ENCODE measurements at regions not wholly inside any gene's neighbourhood (a gene's known extent, or its start where the extent isn't known, plus 50 kb on each side); places are given as distances from the start of the nearest gene placed in this dataset.

- Histone ChIP-seq H3K27ac (ENCODE audit: low read depth, low read length) (no peak overlapping the region), H3K4me1 (ENCODE audit: control insufficient read depth, insufficient read depth, low read length) (peaks cover 17% of the 10 kb centered on the region; the same call in 1 of the 2 replicates), H3K9me3 (ENCODE audit: control insufficient read depth, insufficient read depth, low read depth, low read length) (no peaks in the 10 kb centered on the region), H3K36me3 (ENCODE audit: control insufficient read depth, insufficient read depth, low read length) (no peaks in the 10 kb centered on the region), H3K4me3 (ENCODE audit: low read depth, low read length) (no peak overlapping the region), H3K9ac (ENCODE audit: low read length) (no peak overlapping the region), H3K27me3 (ENCODE audit: control insufficient read depth, insufficient read depth, low read length) (no peaks in the 10 kb centered on the region)
Observed at GRCh38 chr12:91579516-91580263, 397.1 kb upstream of the DCN start.

GRCh38 chr12:91577586-91578539 lies 395.2 kb upstream of the DCN start:
- Histone ChIP-seq H3K4me1 (ENCODE audit: control insufficient read depth, insufficient read depth, low read length) (peaks cover 12% of the 10 kb centered on the region; the same call in 1 of the 2 replicates), H3K4me3 (ENCODE audit: low read depth, low read length) (no peak overlapping the region), H3K9me3 (ENCODE audit: control insufficient read depth, insufficient read depth, low read depth, low read length) (no peaks in the 10 kb centered on the region), H3K9ac (ENCODE audit: low read length) (no peak overlapping the region), H3K36me3 (ENCODE audit: control insufficient read depth, insufficient read depth, low read length) (no peaks in the 10 kb centered on the region), H3K27ac (ENCODE audit: low read depth, low read length) (no peak overlapping the region), H3K27me3 (ENCODE audit: control insufficient read depth, insufficient read depth, low read length) (no peaks in the 10 kb centered on the region)

- Histone ChIP-seq H3K9me3 (ENCODE audit: control insufficient read depth, insufficient read depth, low read depth, low read length) (no peaks in the 10 kb centered on the region), H3K27ac (ENCODE audit: low read depth, low read length) (no peak overlapping the region), H3K27me3 (ENCODE audit: control insufficient read depth, insufficient read depth, low read length) (no peaks in the 10 kb centered on the region), H3K4me1 (ENCODE audit: control insufficient read depth, insufficient read depth, low read length) (0 out of 2 replicates have a peak, but pooled peaks cover 5% of the 10 kb centered on the region), H3K9ac (ENCODE audit: low read length) (no peak overlapping the region), H3K4me3 (ENCODE audit: low read depth, low read length) (no peak overlapping the region), H3K36me3 (ENCODE audit: control insufficient read depth, insufficient read depth, low read length) (no peaks in the 10 kb centered on the region)
Observed at GRCh38 chr12:91576432-91576831, 393.8 kb upstream of the DCN start.

GRCh38 chr12:91575630-91576029 lies 393.0 kb upstream of the DCN start:
- Histone ChIP-seq H3K4me1 (ENCODE audit: control insufficient read depth, insufficient read depth, low read length) (0 out of 2 replicates have a peak, but pooled peaks cover 5% of the 10 kb centered on the region), H3K9me3 (ENCODE audit: control insufficient read depth, insufficient read depth, low read depth, low read length) (no peaks in the 10 kb centered on the region), H3K9ac (ENCODE audit: low read length) (no peak overlapping the region), H3K4me3 (ENCODE audit: low read depth, low read length) (no peak overlapping the region), H3K27me3 (ENCODE audit: control insufficient read depth, insufficient read depth, low read length) (no peaks in the 10 kb centered on the region), H3K27ac (ENCODE audit: low read depth, low read length) (no peak overlapping the region), H3K36me3 (ENCODE audit: control insufficient read depth, insufficient read depth, low read length) (no peaks in the 10 kb centered on the region)

DNA sequence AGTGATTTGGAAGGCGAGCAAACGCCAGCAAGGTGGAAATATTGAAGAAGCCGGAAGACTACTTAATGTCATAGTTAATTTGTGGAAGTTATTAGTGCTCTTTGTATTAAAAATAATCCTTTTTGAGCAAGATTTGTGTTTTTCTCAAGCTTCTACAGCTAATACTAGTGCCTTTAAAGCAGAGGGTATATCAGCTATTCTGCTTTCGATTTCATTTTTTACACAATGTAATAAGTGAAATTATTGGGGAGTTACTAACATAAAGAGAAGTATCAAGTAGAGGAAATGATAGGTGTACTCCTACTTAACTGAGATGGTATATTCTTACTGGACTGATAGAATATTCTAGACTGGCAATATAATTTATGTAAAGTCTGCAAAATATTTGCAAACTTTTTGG lies 392.4 kb upstream of the DCN start:
- no peaks in the 10 kb centered on the region for H3K36me3 ChIP-seq (ENCODE audit: control insufficient read depth, insufficient read depth, low read length)
- H3K27me3 ChIP-seq (ENCODE audit: control insufficient read depth, insufficient read depth, low read length): no peaks in the 10 kb centered on the region
- H3K4me1 ChIP-seq (ENCODE audit: control insufficient read depth, insufficient read depth, low read length): 0 out of 2 replicates have a peak, but pooled peaks cover 5% of the 10 kb centered on the region
- H3K4me3 ChIP-seq (ENCODE audit: low read depth, low read length): no peak overlapping the region
- no peak overlapping the region for H3K9ac ChIP-seq (ENCODE audit: low read length)
- no peaks in the 10 kb centered on the region for H3K9me3 ChIP-seq (ENCODE audit: control insufficient read depth, insufficient read depth, low read depth, low read length)
- H3K27ac ChIP-seq (ENCODE audit: low read depth, low read length): no peak overlapping the region

DNA sequence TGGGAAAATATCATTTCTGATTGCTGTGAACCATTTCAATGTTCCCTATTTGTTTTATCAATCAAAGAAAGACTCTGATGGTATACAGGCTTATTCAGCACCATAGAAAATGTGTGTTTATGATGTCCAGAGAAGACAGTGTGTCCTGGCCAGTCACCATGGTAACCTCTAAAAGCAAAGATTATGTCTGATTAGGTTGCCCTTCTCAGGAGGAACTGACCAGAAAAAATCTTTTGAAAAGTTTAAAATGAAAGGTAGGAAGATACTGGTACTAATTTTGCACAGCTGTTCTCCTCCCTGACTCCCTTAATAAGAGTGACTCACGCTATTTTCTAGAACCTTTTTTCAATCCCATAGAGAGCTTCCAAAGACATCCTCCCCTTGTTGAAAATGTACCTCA lies 391.8 kb upstream of the DCN start:
- H3K9me3 ChIP-seq (ENCODE audit: control insufficient read depth, insufficient read depth, low read depth, low read length): no peaks in the 10 kb centered on the region

GRCh38 chr12:91572869-91573268 lies 390.3 kb upstream of the DCN start:
- H3K36me3 ChIP-seq (ENCODE audit: control insufficient read depth, insufficient read depth, low read length): no peaks in the 10 kb centered on the region
- H3K9ac ChIP-seq (ENCODE audit: low read length): no peak overlapping the region
- H3K27me3 ChIP-seq (ENCODE audit: control insufficient read depth, insufficient read depth, low read length): no peaks in the 10 kb centered on the region
- no peak overlapping the region for H3K4me3 ChIP-seq (ENCODE audit: low read depth, low read length)
- H3K9me3 ChIP-seq (ENCODE audit: control insufficient read depth, insufficient read depth, low read depth, low read length): no peaks in the 10 kb centered on the region
- no peaks in the 10 kb centered on the region for H3K4me1 ChIP-seq (ENCODE audit: control insufficient read depth, insufficient read depth, low read length)
- H3K27ac ChIP-seq (ENCODE audit: low read depth, low read length): no peak overlapping the region

More for the DNA sequence above, 391.8 kb upstream of the DCN start:
- H3K9ac ChIP-seq (ENCODE audit: low read length): no peak overlapping the region
- H3K36me3 ChIP-seq (ENCODE audit: control insufficient read depth, insufficient read depth, low read length): no peaks in the 10 kb centered on the region
- no peak overlapping the region for H3K4me3 ChIP-seq (ENCODE audit: low read depth, low read length)
- no peak overlapping the region for H3K27ac ChIP-seq (ENCODE audit: low read depth, low read length)
- no peaks in the 10 kb centered on the region for H3K27me3 ChIP-seq (ENCODE audit: control insufficient read depth, insufficient read depth, low read length)
- 0 out of 2 replicates have a peak, but pooled peaks cover 5% of the 10 kb centered on the region for H3K4me1 ChIP-seq (ENCODE audit: control insufficient read depth, insufficient read depth, low read length)

- Histone ChIP-seq H3K9me3 (ENCODE audit: control insufficient read depth, insufficient read depth, low read depth, low read length) (no peaks in the 10 kb centered on the region), H3K4me3 (ENCODE audit: low read depth, low read length) (no peak overlapping the region), H3K27ac (ENCODE audit: low read depth, low read length) (no peak overlapping the region), H3K9ac (ENCODE audit: low read length) (no peak overlapping the region), H3K27me3 (ENCODE audit: control insufficient read depth, insufficient read depth, low read length) (no peaks in the 10 kb centered on the region), H3K4me1 (ENCODE audit: control insufficient read depth, insufficient read depth, low read length) (no peaks in the 10 kb centered on the region), H3K36me3 (ENCODE audit: control insufficient read depth, insufficient read depth, low read length) (no peaks in the 10 kb centered on the region)
Observed at GRCh38 chr12:91567100-91567485, 384.5 kb upstream of the DCN start.

- H3K4me3 ChIP-seq (ENCODE audit: low read depth, low read length): no peak overlapping the region
- H3K27me3 ChIP-seq (ENCODE audit: control insufficient read depth, insufficient read depth, low read length): no peaks in the 10 kb centered on the region
- H3K4me1 ChIP-seq (ENCODE audit: control insufficient read depth, insufficient read depth, low read length): no peaks in the 10 kb centered on the region
- H3K9me3 ChIP-seq (ENCODE audit: control insufficient read depth, insufficient read depth, low read depth, low read length): no peaks in the 10 kb centered on the region
- H3K9ac ChIP-seq (ENCODE audit: low read length): no peak overlapping the region
- H3K36me3 ChIP-seq (ENCODE audit: control insufficient read depth, insufficient read depth, low read length): no peaks in the 10 kb centered on the region
- H3K27ac ChIP-seq (ENCODE audit: low read depth, low read length): no peak overlapping the region
Observed at GRCh38 chr12:91566328-91567099, 383.9 kb upstream of the DCN start.

- Histone ChIP-seq H3K9ac (ENCODE audit: low read length) (no peak overlapping the region), H3K4me3 (ENCODE audit: low read depth, low read length) (no peak overlapping the region), H3K27me3 (ENCODE audit: control insufficient read depth, insufficient read depth, low read length) (no peaks in the 10 kb centered on the region), H3K9me3 (ENCODE audit: control insufficient read depth, insufficient read depth, low read depth, low read length) (no peaks in the 10 kb centered on the region), H3K4me1 (ENCODE audit: control insufficient read depth, insufficient read depth, low read length) (no peaks in the 10 kb centered on the region), H3K36me3 (ENCODE audit: control insufficient read depth, insufficient read depth, low read length) (no peaks in the 10 kb centered on the region), H3K27ac (ENCODE audit: low read depth, low read length) (no peak overlapping the region)
Observed at GRCh38 chr12:91565846-91566245, 383.2 kb upstream of the DCN start.

All from HUES6 (cell line).